Endodermal cell (in vitro differentiated cells): ENCODE measurements at regions not wholly inside any gene's neighbourhood (a gene's known extent, or its start where the extent isn't known, plus 50 kb on each side); places are given as distances from the start of the nearest gene placed in this dataset.

ENCODE experiments used
- DNase-seq: peaks from one replicate; pipeline ENCODE4 v3.0.0-alpha.2; 2017
- H3K27ac ChIP-seq: 2 replicates; pipeline ENCODE4 v1.5.1; 2013; ENCODE audit warnings: mild to moderate bottlenecking, low read depth, low read length, moderate library complexity
- H3K27me3 ChIP-seq: 2 replicates; pipeline ENCODE4 v1.6.1; 2013; ENCODE audit warnings: mild to moderate bottlenecking, low read length, moderate library complexity; ENCODE audit not compliant: insufficient read depth, control insufficient read depth, poor library complexity, severe bottlenecking
- H3K36me3 ChIP-seq: 2 replicates; pipeline ENCODE4 v1.7.0; 2013; ENCODE audit warnings: mild to moderate bottlenecking, low read length, moderate library complexity; ENCODE audit not compliant: control insufficient read depth, insufficient read depth
- H3K4me1 ChIP-seq: one replicate; pipeline ENCODE4 v1.7.0; 2013; ENCODE audit warnings: low read length; ENCODE audit not compliant: control insufficient read depth, insufficient read depth
- H3K4me3 ChIP-seq: 2 replicates; pipeline ENCODE4 v1.5.1; 2013; ENCODE audit warnings: mild to moderate bottlenecking, low read length, moderate library complexity
- H3K9ac ChIP-seq: 2 replicates; pipeline ENCODE4 v1.6.1; 2013; ENCODE audit warnings: mild to moderate bottlenecking, low read length, moderate library complexity; ENCODE audit not compliant: poor library complexity, severe bottlenecking; ENCODE audit errors: extremely low read depth
- H3K9me3 ChIP-seq: 2 replicates; pipeline ENCODE4 v1.6.1; 2013; ENCODE audit warnings: mild to moderate bottlenecking, low read length, moderate library complexity; ENCODE audit not compliant: control insufficient read depth
- H3K27ac Mint-ChIP-seq: 2 replicates; pipeline ENCODE4 v1.8.0; 2020; ENCODE audit warnings: mixed read lengths
- H3K27me3 Mint-ChIP-seq: 2 replicates; pipeline ENCODE4 v1.8.0; 2021; ENCODE audit warnings: mild to moderate bottlenecking, mixed read lengths; ENCODE audit not compliant: insufficient read depth
- H3K36me3 Mint-ChIP-seq: 2 replicates; pipeline ENCODE4 v1.8.0; 2020; ENCODE audit warnings: low read depth, mixed read lengths
- H3K4me1 Mint-ChIP-seq: 2 replicates; pipeline ENCODE4 v1.8.0; 2020; ENCODE audit warnings: mixed read lengths
- H3K4me3 Mint-ChIP-seq: 2 replicates; pipeline ENCODE4 v1.8.0; 2020; ENCODE audit warnings: mild to moderate bottlenecking, moderate library complexity, mixed read lengths
- H3K9me3 Mint-ChIP-seq: 2 replicates; pipeline ENCODE4 v1.8.0; 2020; ENCODE audit warnings: mild to moderate bottlenecking, mixed read lengths
- CTCF ChIP-seq: fragments of 200-600 bp; sonication (generic); conservative IDR thresholded peaks from 2 replicates; pipeline ENCODE4 v1.5.0; 2021; ENCODE audit warnings: antibody characterized with exemption, mild to moderate bottlenecking
- WGBS, 2 experiments: methylation state at CpG; one replicate each; pipeline versions ENCODE4 v1.1.5 to v1.1.7; 2013; ENCODE audit warnings: missing lambda C conversion rate in 2 of 2, mixed read lengths in 1 of 2; ENCODE audit not compliant: insufficient coverage in 1 of 2, insufficient read length in 1 of 2; 5-methylcytosine and 5-hydroxymethylcytosine counted together

DNA sequence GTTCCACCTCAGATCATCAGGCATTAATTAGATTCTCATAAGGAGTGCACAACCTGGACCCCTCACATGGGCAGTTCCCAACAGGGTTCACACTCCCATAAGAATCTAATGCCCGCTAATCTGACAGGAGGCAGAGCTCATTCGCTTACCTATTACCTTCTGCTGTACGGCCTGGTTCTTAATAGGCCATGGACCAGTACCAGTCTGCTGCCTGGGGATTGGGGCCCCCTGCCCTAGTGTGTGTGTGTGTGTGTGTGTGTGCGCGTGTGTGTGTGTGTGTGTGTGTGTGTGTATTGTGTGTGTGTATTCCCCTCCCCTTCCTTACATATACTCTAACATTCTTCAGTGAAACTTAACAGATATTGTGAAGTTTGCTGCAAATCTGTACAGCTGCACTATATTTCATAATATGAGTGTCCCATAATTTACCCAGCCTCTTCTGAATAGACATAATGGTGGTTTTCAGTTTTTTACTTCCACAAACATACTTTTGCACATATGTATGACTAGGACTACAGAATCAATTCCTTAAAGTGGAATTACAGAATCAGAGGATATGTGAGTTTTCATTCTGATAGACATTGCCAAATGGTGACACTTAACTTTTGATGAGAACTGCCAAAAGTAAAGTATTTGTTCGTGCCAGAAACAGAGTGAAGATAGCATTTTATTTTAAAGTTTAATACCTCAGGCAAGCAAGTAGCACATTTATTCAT, 205.2 kb upstream of the EEA1 start:
- DNase-seq, result no peak
- H3K36me3 ChIP-seq, result no peaks in the 10 kb centered on the region
- H3K4me1 ChIP-seq, result peaks cover 16% of the 10 kb centered on the region
- no peak overlapping the region for H3K9ac ChIP-seq
- no peaks in the 10 kb centered on the region for H3K9me3 ChIP-seq
- 97 to 100% methylated on average over 2 to 4 of the region's 6 CpGs for WGBS, 2 experiments
- H3K4me3 Mint-ChIP-seq, result no peak overlapping the region
- peaks cover 32% of the 10 kb centered on the region for H3K4me1 Mint-ChIP-seq
- TF ChIP-seq CTCF, result no peak
- no peaks in the 10 kb centered on the region for H3K9me3 Mint-ChIP-seq
- H3K27ac ChIP-seq, result no peak overlapping the region
- H3K27me3 Mint-ChIP-seq, result no peaks in the 10 kb centered on the region
- no peaks in the 10 kb centered on the region for H3K36me3 Mint-ChIP-seq
- H3K27ac Mint-ChIP-seq, result no peak overlapping the region
- H3K27me3 ChIP-seq, result no peaks in the 10 kb centered on the region
- H3K4me3 ChIP-seq, result no peak overlapping the region

GRCh38 chr12:93134893-93135285, 205.8 kb upstream of the EEA1 start:
- no peaks in the 10 kb centered on the region for H3K36me3 Mint-ChIP-seq
- no peaks in the 10 kb centered on the region for H3K9me3 Mint-ChIP-seq
- H3K27ac Mint-ChIP-seq, result no peak overlapping the region
- Histone ChIP-seq H3K36me3 (no peaks in the 10 kb centered on the region), H3K4me3 (no peak overlapping the region), H3K27me3 (no peaks in the 10 kb centered on the region), H3K27ac (no peak overlapping the region), H3K9ac (no peak overlapping the region), H3K9me3 (no peaks in the 10 kb centered on the region), H3K4me1 (peaks cover 16% of the 10 kb centered on the region)
- WGBS, 2 experiments, result 95% methylated on average over 3 of the region's 3 CpGs
- H3K4me3 Mint-ChIP-seq, result no peak overlapping the region
- H3K27me3 Mint-ChIP-seq, result no peaks in the 10 kb centered on the region
- H3K4me1 Mint-ChIP-seq, result peaks cover 32% of the 10 kb centered on the region
- DNase-seq, result no peak
- TF ChIP-seq CTCF, result no peak

- Mint-ChIP-seq H3K36me3 (no peaks in the 10 kb centered on the region), H3K4me1 (peaks cover 33% of the 10 kb centered on the region), H3K9me3 (no peaks in the 10 kb centered on the region), H3K27me3 (no peaks in the 10 kb centered on the region), H3K4me3 (no peak overlapping the region), H3K27ac (no peak overlapping the region)
- WGBS, 2 experiments, result 89 to 91% methylated on average over 2 to 6 of the region's 6 CpGs
- H3K36me3 ChIP-seq, result no peaks in the 10 kb centered on the region
- no peak overlapping the region for H3K27ac ChIP-seq
- H3K27me3 ChIP-seq, result no peaks in the 10 kb centered on the region
- TF ChIP-seq CTCF, result no peak
- H3K4me3 ChIP-seq, result no peak overlapping the region
- H3K9me3 ChIP-seq, result no peaks in the 10 kb centered on the region
- H3K9ac ChIP-seq, result no peak overlapping the region
- H3K4me1 ChIP-seq, result peaks cover 16% of the 10 kb centered on the region
- DNase-seq, result no peak
Measured at GRCh38 chr12:93135286-93136239, 206.5 kb upstream of the EEA1 start.
